ENCODE measurements at regions not wholly inside any gene's neighbourhood (a gene's known extent, or its start where the extent isn't known, plus 50 kb on each side); places are given as distances from the start of the nearest gene placed in this dataset.

GRCh38 chr3:127337911-127338531 is 50.2 kb upstream of the PRR20G start:
- DNase-seq = no peak

All from GDM1 (cell line).